SK-N-MC (cell line): ENCODE measurements at regions not wholly inside any gene's neighbourhood (a gene's known extent, or its start where the extent isn't known, plus 50 kb on each side); places are given as distances from the start of the nearest gene placed in this dataset.

Experiments
- DNase-seq: peaks from one replicate; pipeline ENCODE4 v3.0.0-alpha.2; 2011; ENCODE audit warnings: low read depth, low spot score
- H3K27ac ChIP-seq: fragments of 200-600 bp; sonication (generic); 2 replicates; pipeline ENCODE4 v1.5.1; 2016; ENCODE audit warnings: mixed run types
- H3K36me3 ChIP-seq: fragments of 200-600 bp; sonication (generic); 2 replicates; pipeline ENCODE4 v1.6.1; 2017; ENCODE audit warnings: antibody characterized with exemption, low read length, mixed read lengths; ENCODE audit not compliant: insufficient read depth
- H3K4me3 ChIP-seq: fragments of 200-600 bp; sonication (generic); 2 replicates; pipeline ENCODE4 v1.5.1; 2016
- H3K9ac ChIP-seq: fragments of 200-600 bp; sonication (generic); 2 replicates; pipeline ENCODE4 v1.8.0; 2017; ENCODE audit warnings: mixed run types, mixed read lengths; ENCODE audit not compliant: insufficient read length
- H3K9me3 ChIP-seq: fragments of 200-600 bp; sonication (generic); 2 replicates; pipeline ENCODE4 v1.6.1; 2017; ENCODE audit warnings: low read depth, mild to moderate bottlenecking, antibody characterized with exemption, low read length, moderate library complexity, mixed read lengths
- EZH2 ChIP-seq: fragments of 200-600 bp; sonication (generic); IDR thresholded peaks from one replicate; pipeline ENCODE4 v1.6.1; 2017; ENCODE audit warnings: antibody characterized with exemption
- FOXP2 ChIP-seq: optimal IDR thresholded peaks from 2 replicates; pipeline ENCODE3; 2011; ENCODE audit warnings: mild to moderate bottlenecking, moderate library complexity; ENCODE audit not compliant: insufficient read depth; ENCODE audit errors: extremely low read length, control extremely low read depth
- POLR2AphosphoS5 ChIP-seq: IDR thresholded peaks from 2 replicates; pipeline ENCODE4 v1.6.1; 2012; ENCODE audit warnings: mild to moderate bottlenecking, low read depth, low read length, borderline replicate concordance

DNA sequence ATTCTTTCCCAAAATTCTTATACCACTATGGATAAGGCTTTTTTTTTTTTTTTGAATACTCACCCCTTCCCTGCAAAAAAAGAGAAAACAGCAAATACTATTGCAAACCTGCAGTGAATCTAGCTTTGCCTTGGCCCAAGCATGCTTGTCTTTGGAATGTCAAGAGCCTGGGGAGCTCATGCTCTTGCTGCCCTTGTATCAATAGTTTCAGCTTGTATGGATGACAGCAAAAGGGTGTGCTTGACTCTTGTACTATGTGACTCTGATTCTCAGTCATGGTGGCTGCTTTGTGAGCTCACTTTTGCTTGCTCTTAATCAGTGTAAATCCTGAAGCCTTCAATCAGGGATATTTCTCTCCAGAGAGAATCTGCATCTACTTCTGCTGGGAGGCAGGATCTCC lies 149.2 kb downstream of the EMP1 start:
- H3K27ac ChIP-seq: no peak overlapping the region
- H3K36me3 ChIP-seq: no peaks in the 10 kb centered on the region
- H3K9ac ChIP-seq: no peak overlapping the region
- TF ChIP-seq POLR2AphosphoS5 (no peak), FOXP2 (no peak), EZH2 (no peak)
- H3K9me3 ChIP-seq: no peaks in the 10 kb centered on the region
- no peak for DNase-seq
- H3K4me3 ChIP-seq: no peak overlapping the region

DNA sequence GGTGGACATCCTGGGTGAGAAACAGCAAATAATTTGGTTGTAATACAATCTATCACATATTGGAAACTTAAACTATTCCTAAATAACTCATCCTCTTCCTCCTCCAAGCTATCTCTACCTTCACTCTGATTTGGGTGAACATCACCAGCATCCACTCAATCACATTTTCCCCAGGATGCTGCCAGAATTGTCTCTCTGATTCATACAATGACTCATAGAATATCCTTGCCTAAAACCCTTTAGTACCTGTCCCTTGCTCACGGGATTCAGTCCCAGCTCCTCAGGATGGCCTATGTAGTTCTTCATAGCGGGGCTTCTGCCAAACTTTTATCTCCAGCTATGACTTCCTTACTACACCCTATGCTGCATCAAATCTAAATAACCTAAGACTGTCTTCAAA lies 146.8 kb downstream of the EMP1 start:
- H3K27ac ChIP-seq: no peak overlapping the region
- TF ChIP-seq EZH2 (no peak), POLR2AphosphoS5 (no peak), FOXP2 (no peak)
- no peak for DNase-seq
- no peaks in the 10 kb centered on the region for H3K9me3 ChIP-seq
- no peaks in the 10 kb centered on the region for H3K36me3 ChIP-seq
- H3K9ac ChIP-seq: no peak overlapping the region
- H3K4me3 ChIP-seq: no peak overlapping the region

DNA sequence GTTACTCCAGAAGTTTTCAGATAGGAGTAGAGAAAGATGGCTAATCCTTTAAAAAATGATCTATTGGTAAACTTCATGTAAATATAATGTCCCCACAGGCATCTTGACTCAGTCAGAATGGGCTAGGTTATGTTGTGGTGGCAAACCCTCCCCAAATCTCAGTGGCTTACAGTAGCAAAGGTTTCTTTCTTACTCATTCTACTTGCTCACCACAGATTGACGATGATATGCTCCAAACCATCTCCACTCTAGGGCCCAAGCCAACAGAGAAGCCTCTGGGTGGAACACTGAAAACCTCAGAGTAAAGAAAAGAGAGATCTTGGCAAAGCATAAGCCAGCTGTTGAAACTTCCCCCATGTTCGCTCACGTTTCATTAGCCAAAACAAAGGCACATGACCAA lies 146.4 kb downstream of the EMP1 start:
- Histone ChIP-seq H3K4me3 (no peak overlapping the region), H3K36me3 (no peaks in the 10 kb centered on the region), H3K9ac (no peak overlapping the region), H3K9me3 (no peaks in the 10 kb centered on the region), H3K27ac (no peak overlapping the region)
- no peak for DNase-seq
- no peak for TF ChIP-seq POLR2AphosphoS5

GRCh38 chr12:13340149-13340548 lies 143.6 kb downstream of the EMP1 start:
- Histone ChIP-seq H3K27ac (no peak overlapping the region), H3K36me3 (no peaks in the 10 kb centered on the region), H3K4me3 (no peak overlapping the region), H3K9ac (no peak overlapping the region), H3K9me3 (no peaks in the 10 kb centered on the region)
- no peak for TF ChIP-seq EZH2
- TF ChIP-seq FOXP2: no peak
- TF ChIP-seq POLR2AphosphoS5: no peak
- DNase-seq: no peak

DNA sequence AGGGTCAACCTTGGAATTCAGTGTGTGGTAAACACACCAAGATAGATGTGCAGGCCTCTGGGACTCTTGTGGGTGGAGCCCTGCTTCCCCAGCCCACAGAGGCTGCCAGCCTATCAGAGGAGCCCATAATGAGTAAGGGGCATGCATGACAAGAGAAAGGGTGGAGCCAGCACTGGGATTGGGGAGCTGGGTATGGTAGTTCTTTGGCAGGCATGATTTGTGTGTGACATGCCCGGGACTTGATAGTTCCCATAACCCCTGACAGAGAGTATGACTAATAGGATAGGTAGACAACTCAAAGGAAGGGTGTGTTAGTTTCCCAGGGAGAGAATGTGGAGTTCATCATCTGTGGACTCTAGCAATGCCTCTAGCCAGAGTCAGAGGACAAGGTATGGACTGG lies 143.0 kb downstream of the EMP1 start:
- TF ChIP-seq EZH2 (no peak), POLR2AphosphoS5 (no peak), FOXP2 (no peak)
- Histone ChIP-seq H3K9me3 (no peaks in the 10 kb centered on the region), H3K4me3 (no peak overlapping the region), H3K36me3 (no peaks in the 10 kb centered on the region), H3K9ac (no peak overlapping the region), H3K27ac (no peak overlapping the region)
- no peak for DNase-seq

- Histone ChIP-seq H3K36me3 (no peaks in the 10 kb centered on the region), H3K4me3 (no peak overlapping the region), H3K9me3 (no peaks in the 10 kb centered on the region), H3K9ac (no peak overlapping the region), H3K27ac (no peak overlapping the region)
- DNase-seq: no peak
- no peak for TF ChIP-seq EZH2
- TF ChIP-seq FOXP2: no peak
- TF ChIP-seq POLR2AphosphoS5: no peak
Measured at GRCh38 chr12:13339091-13339490, 142.6 kb downstream of the EMP1 start.

- no peak for DNase-seq
- Histone ChIP-seq H3K27ac (no peak overlapping the region), H3K9ac (no peak overlapping the region), H3K4me3 (no peak overlapping the region), H3K36me3 (no peaks in the 10 kb centered on the region), H3K9me3 (no peaks in the 10 kb centered on the region)
- TF ChIP-seq FOXP2 (no peak), POLR2AphosphoS5 (no peak), EZH2 (no peak)
Measured at GRCh38 chr12:13337791-13338190, 141.3 kb downstream of the EMP1 start.

GRCh38 chr12:13336216-13336615 lies 139.7 kb downstream of the EMP1 start:
- Histone ChIP-seq H3K4me3 (no peak overlapping the region), H3K9ac (no peak overlapping the region), H3K36me3 (no peaks in the 10 kb centered on the region), H3K9me3 (no peaks in the 10 kb centered on the region), H3K27ac (no peak overlapping the region)
- no peak for DNase-seq
- TF ChIP-seq EZH2 (no peak), POLR2AphosphoS5 (no peak), FOXP2 (no peak)

GRCh38 chr12:13328535-13328934 lies 132.0 kb downstream of the EMP1 start:
- TF ChIP-seq EZH2: no peak
- Histone ChIP-seq H3K4me3 (no peak overlapping the region), H3K9ac (no peak overlapping the region), H3K27ac (no peak overlapping the region), H3K36me3 (no peaks in the 10 kb centered on the region), H3K9me3 (no peaks in the 10 kb centered on the region)
- no peak for DNase-seq
